Activated T-helper 9 cell treated with anti-CD3 and anti-CD28 coated beads, Interleukin-2, amount 50 U/mL, for 16 hours (primary cell): ENCODE measurements at regions not wholly inside any gene's neighbourhood (a gene's known extent, or its start where the extent isn't known, plus 50 kb on each side); places are given as distances from the start of the nearest gene placed in this dataset.

Experiments used
- DNase-seq: peaks from one replicate; pipeline ENCODE4 v3.0.0-alpha.2; 2020; ENCODE audit warnings: low read depth

DNA sequence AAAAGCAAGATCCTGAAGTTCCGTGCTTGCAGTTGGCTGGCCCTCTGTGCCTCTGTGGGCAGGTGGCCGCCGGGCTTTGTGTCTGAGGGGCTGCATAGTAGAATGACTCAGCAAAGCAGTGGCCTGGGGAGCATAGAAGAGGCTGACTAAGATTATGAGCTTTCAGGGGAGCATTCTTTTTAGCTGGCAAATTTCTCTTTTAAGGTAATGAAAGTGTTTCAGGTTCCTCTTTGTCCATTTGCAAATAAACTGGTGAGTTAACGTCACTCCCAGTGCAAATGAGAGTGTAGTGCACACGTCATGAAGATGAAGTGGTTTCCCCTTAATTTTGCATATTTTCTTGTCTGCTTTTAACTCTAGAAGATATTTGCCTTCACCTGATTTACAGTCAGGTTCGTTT lies 98.6 kb downstream of the BCL2L11 start:
- no peak for DNase-seq

DNA sequence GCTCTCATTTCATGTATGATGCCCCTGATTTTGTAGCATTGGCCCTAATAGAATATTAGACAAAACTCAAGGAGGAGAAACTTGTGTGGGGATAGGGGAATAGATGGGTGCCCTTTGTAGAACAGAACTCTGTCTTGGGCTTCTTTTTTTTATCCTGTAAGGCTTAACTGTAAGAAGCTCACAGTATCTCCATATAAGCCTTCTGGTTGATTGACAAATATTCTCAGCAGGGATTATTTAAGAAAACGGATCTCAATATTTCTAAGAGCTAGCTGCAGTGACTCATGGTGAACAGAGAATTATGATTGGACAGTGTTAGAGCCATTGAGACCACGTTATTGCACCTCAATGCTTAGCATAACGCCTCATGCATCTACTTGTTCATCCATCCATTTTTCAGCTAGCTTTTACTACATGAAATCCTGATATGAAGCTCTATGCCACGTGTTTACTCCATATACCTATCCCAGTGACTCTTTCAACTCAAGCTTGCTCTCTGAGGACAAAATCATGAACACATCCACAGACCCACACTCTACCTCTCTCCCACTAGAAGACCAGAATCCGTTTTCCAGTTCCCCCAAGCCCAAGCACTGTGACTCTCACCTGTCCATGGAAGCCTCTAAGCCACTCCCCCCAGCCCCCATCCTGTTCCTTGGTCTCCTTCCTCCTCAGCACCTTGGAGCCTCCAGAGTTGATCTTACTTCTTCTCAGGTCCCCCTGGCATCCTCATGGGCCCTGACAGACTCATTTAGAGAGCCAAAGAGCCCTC lies 99.2 kb downstream of the BCL2L11 start:
- no peak for DNase-seq

DNA sequence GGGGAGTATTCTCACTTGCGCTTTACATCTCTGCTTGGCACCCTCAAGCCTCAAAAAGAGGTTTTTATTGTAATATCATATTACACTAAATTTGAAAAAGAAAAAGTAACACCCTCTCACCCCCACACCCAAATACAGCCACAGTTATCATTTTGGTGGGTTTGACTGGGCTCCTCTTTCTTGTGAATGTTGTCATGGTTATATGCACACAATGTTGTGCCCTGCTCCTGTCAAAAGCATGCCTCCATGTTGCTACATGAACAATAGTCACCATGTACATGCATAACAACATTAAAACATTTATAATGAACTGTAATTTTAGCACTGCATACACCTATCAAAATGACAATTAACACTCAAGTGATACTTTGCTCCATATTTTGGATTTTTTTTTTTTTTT lies 100.2 kb downstream of the BCL2L11 start:
- no peak for DNase-seq

DNA sequence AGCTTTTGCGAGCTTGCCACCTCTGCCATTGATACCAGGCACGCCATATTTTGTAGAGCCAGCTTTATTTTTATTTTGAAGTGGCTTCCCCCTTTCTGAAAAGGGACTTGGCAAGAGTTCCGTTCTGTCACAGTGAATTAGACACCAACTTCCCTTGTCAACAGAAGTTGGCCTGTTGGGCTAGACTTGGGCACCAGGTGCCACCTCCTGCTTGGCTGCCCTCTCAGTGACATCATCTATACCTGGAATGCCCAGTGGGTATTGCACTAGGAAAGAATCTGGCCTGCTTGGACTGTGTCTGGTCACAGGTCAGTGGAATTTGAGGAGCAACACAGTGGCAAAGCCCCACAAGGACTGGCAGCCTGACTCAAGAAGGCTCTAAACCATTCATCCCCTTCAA lies 101.0 kb downstream of the BCL2L11 start:
- no peak for DNase-seq

DNA sequence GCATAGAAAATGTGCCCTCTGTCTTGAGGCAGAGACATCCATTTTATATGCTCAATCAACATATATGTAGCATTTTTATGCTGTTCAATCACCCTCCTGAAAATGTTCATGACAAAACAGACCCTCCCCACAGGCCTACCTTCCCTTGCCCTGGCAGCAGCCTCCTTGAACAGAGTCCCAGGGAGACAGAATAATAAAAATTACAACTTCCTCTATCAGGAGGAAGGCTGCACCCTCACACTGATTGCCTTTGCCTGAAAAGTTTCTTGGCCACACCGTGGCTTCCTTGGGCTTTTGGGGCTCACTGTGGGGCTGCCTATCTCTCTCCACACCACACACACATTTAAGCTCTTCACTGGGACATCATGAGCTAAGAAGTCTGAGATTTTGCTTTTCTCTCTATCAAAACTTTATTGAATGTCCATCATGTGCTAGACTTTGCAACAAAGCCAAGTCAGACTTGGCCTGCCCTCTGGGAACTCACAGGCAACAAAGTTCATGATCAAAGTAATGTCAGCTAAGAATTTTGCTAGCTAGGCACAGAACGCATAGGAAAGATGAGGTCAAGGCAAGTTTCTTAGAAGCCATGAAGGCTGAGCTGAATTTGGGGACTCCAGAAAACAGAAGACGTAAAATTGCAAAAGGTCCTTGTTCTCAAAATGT lies 101.6 kb downstream of the BCL2L11 start:
- no peak for DNase-seq

DNA sequence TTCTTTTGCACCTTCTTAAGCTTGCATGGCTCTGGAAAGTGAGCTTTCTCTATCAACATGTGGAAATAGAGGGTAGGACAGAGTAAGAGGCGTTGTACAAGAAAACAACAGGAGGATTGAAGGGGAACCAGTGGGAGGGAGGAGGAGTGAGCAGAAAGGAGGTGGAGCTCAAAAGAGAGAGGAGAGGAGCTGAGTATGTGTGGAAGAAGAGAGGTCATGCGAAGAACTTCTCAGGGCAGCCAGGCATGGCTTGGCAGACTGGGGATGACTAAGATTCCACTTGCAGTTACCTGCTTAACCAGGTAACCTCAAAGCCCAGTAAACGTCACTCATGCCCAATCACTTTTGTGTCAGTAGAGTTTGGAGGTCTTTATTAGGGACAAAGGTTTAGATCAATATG lies 105.1 kb downstream of the BCL2L11 start:
- no peak for DNase-seq

DNA sequence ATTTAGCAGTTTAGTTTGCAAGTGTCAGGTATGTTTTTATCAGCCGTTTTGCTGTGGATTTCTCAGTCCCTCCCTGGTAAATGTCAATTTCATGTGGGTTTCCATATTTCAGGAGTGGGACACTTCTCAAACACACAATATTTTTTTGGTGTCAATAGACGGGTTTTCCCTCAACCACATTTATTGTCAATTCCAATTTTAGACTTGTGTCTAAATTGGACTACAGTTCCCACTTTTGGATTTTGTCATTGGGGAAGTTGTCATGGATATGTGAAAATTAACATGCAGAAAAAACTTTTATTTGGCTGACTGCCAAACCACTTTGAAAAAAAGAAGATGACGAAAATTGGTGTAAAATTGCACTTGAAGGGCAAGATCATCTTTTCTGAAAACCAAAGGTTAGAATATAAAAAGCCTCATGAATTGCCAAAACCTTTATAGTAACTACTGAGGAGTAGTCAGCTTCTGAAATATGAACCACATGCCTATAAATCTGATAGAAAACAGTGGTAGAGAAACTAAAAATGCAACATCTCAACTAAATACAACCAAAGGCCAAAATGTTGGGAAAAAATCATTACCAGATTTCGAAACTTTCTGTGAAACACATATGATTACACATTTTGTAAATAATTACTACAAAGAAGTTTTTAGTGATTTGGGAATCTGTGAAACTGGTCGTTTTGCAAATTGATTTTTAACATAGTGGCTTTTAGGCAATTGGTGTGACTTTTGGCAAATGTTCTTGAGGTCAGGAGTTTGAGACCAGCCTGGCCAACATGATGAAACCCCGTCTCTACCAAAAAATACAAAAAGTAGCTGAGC lies 106.4 kb downstream of the BCL2L11 start:
- no peak for DNase-seq

DNA sequence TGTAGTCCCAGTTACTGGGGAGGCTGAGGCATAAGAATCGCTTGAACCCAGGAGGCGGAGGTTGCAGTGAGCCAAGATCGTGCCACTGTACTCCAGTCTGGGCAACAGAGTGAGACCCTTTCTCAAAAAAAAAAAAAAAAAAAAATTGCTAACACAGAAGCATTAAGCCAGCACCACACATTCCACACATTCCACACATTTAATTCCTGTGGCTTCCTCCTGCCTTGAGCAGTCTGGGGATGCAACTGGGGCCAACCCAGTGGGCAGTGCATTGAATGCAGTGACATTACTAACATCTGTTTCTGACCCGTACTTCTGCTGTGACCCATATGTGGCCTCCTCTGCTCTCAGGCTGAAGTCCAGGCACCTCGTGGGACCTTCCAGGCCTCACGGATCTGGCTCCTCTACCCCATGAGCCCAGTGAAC lies 107.0 kb downstream of the BCL2L11 start:
- no peak for DNase-seq

DNA sequence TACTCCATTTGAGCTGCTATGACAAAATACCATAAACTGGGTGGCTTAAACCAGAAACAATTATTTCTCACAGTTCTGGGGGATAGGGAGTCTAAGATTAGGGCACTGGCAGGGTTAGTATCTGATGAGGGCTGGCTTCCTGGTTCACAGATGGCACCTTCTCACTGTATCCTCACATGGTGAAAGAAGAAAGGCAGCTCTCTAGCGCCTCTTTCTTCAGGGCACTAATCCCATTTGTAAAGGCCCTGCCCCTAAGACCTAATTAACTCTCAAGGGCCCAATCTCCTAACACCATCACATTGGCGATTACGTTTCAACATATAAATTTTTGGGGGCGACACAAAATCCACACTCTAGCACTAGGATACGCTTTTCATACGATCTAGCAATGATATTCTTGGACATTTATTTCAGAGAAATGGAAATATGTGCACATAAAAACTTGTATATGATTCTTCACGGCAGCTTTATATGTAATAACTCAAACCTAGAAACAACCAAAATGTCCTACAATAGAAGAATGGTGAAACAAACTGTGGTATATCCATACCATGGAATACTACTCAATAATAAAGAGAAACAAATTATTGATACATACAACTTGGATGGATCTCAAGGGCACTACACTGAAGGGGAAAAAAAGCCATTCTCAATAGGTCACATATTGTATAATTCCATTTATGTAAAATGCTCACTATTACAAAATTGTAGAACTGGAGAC lies 111.0 kb downstream of the BCL2L11 start:
- no peak for DNase-seq

DNA sequence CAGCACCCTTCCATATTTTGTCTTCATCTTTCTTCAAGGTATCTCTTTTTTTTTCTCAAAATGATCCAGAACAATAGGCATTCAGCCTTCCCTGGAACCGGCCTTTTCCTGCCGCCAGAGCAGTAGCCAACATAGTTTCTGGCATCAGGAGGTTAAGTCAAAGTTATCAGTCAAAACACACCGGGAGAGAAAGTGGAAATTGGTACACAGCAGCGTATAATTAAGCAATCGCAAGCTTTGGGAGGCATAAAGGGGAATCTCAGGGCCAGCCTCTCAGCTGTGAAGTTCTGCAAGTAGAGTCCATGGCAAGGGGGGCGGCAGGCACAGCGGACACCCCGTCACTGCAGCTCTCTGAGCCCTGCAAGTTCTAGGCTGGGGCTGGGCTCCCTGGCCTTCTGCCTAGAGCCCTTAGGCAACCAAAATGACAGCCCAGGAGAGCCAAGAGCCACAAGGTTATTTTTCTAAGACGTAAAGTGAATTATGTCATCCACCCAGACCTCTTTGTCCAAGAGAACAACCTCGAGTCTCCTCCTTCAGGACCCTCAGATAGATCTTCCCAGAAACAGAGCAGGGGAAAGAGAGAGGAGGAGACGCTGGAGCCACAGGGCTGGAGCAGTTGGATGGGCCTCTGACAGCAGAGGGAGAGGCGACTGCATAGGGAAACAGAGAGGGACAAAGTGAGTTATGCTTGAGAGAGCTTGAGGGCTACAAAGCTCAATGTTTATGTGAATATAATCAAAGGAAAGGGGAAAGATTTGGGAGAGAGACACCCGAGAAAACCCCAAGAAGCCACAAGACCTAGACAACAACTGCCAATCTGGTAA lies 114.7 kb downstream of the BCL2L11 start:
- no peak for DNase-seq

DNA sequence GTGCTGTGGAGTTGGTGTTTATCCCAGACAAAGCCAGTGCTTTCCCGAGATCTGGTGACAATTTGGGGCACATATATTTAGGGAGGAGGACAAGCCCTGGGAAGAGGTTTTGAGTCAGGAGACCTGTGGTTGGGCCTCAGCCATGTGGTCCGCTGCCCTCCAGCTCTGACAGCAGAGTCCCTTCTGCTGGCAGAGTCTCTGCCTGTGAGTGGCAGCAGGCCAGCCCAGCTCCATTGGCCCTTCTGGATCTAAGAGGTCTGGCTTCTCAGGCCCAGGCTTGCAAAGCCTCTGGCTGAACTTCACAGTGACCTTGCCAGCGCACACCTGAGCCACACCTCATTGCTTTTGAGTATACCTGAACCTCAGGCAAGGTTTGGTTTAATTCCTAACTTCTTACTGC lies 115.3 kb downstream of the BCL2L11 start:
- no peak for DNase-seq

DNA sequence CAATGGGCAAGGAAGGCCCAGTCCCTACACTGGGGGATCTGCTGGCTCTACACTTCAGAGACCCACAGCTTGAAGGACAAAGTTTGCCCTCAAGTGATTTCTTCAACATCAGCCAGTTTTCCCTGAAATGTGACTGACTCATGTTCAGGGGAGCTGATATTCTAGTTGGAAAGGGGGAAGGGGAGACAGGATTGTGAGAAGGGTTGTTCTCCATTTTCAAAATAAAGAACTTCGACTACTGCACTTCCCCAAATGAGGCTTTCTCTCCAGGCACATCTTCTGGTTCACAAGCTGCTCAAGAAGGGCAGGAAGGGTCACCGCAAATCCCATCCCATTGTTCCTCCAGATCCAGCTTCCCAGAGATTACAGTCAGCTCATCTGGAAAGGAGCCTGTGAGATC lies 117.6 kb downstream of the BCL2L11 start:
- DNase-seq, result no peak

DNA sequence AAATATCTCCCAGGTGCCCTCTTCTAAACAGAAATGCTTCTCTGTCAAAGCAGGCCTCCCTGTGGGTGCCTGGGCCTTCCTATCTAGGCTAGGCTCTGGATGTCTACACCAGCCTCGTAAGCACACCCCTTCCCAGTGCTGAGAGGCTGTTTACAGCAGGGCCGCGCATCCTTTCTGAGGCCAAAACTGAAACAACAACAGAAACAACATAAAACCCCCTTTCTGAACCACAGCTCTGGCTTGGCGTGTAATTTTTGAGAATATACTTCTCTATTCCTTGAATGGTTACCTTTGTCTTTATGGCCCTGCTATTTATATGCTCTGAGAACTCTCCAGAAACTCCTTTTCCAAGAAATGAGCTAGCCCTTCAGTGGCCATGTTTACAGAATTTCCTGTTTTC lies 118.4 kb downstream of the BCL2L11 start:
- DNase-seq, result no peak

DNA sequence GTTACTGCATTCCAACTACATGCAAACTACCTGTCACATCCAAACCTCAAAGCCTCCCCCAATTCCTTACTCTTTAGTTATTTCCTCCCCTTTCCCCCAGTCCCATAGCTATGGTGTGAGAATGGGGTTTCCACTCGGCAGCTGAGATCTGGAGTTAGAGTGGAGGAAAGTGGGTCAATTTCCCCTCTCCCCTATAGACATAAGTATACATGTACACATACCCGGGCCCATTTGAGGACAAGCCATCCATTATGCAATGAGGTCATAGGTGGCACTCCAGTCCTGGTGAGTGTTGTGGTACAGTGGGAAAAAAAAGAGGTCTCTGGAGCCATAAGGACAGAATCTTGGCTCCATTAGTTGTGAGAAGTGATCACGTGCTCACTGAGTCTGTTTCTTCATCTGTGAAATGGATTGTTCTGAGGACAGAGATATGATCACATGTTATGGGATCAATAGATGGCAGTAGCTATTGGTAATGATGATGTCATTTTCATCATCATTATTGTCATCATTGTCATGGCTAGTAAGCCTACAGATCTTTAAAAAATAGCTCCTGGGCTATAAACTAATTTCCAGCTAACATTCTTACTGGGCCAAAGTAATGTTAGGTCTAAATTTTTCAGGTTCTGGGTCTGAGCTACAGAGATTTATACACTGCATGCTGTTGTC lies 119.0 kb downstream of the BCL2L11 start:
- DNase-seq, result no peak

DNA sequence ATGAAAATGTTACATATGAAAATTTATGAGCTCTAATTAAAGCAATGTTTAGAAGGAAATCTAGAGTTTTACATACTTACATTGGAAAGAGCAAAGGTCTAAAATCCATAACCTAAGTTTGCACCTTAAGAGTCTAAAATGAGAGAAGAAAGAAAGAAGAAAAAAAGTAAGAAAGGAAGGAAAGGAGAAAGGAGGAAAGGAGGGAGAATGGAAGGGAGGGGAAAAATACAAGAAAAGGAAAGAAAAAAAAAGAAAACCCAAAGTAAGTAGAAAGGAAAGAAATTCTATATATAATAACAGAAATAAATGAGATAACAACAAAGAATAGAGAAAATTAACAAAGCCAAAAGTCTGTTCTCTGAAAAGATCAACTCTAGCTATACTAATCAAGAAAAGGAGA lies 122.6 kb downstream of the BCL2L11 start:
- DNase-seq, result no peak

DNA sequence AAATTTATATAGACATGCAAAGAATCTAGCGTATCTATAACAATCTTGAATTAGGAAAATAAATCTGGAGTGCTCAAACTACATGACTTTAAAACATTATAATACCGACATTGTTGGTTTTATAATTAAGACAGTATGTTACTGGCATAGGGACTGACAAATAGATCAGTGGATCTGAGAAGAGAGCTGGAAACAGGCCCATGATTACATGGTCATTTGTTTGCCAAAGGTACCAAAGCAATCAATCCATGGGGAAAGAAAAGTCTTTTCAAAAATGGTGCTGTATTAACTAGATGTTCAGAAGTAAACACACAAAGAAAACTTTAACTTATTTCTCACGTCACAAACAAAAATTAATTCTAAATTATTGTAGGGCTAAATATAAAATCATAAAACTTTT lies 124.2 kb downstream of the BCL2L11 start:
- DNase-seq, result no peak

DNA sequence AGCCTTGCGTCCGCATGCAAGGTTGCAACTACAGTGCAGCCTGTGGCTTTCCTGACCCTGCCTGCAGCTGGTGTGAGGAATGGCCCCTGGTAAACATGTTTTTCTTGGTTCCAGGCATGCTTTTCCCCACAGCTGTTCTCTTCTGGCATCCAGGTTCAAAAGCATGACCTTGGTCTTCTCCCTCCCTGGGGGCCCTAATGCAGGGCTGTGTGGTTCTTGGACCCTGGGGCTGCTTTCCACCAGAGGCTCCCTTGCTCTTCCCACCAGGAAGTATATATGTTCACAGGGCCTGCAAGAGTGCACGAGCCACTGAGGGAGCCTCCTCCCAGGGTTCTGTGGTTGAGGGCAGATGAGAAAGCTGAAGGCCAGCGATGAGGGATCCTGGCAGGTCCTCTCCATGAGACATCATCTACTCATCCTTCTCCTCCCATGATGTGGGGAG lies 125.9 kb downstream of the BCL2L11 start:
- DNase-seq, result no peak

DNA sequence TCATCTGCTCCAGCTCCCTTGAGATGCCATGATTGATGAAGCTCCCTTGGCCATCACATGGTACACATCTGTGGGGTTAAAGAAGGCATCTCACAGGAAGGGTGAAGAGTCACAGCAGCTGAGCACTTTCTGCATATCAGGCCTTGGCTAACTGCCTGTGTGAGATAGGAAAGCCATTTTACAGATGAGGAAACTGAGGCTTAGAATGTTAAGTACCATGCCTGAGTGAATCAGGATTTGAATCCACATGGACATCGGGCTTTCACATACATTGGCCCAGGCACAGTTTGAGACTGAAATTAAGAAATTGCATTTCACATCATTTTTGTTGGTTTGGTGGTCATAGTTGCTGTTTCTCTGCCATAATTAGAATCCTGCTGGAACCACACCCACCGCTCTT lies 126.8 kb downstream of the BCL2L11 start:
- no peak for DNase-seq

DNA sequence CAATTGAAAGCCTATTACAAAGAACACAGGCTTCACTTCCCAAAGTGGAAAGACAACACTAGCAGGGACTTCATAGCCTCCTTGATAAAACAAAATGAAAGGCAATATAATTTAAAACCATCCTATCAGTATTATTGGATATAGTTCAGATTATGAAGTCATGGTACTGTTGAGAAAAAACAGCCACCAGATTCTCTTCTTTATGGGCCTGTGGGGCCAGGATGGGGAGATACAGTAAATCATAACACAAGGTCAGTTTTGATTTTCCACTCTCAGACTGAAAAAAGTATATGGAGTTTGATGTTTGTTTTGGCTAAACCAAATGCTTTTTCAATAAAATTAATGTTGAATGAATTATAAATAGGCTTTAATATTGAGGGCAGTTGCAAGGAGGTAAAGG lies 129.1 kb downstream of the BCL2L11 start:
- no peak for DNase-seq

DNA sequence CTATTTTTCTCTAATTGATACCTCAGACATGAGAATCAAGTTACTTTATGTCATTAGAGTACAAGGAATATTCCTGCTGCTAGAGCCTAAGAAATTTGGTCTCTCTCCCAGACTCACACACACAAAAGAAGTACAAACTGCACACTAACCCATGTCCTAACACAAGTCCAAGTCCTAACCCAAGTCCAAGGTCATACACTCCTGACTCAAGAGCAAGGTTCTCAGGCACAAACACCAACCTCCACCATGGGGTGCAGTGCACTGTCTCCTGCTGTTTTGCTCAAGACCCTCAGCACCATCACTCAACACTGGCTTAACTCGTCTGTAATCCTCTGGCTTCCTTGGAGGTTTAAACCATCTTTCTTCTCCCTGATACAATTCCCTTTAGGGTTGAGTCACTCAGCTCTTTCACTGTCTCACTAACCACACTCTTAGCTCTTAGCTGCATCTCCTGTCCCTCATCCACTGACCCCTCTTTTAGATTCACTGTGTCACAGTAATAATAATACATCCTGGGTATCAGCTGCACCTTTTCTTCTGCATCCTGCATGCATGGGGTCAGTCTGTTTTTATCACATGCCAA lies 129.8 kb downstream of the BCL2L11 start:
- DNase-seq, result no peak
